HG03175 (cell line): ENCODE measurements at regions not wholly inside any gene's neighbourhood (a gene's known extent, or its start where the extent isn't known, plus 50 kb on each side); places are given as distances from the start of the nearest gene placed in this dataset.
A peak's percentile ranks its signal among the peaks of the same experiment; 100 is the strongest.

Experiments
- ATAC-seq: cut with Tn5 transposase; IDR thresholded peaks from one replicate; pipeline ENCODE4 v1.9.1; 2021; ENCODE audit warnings: mild to moderate bottlenecking, moderate library complexity; ENCODE audit not compliant: unreplicated experiment

DNA sequence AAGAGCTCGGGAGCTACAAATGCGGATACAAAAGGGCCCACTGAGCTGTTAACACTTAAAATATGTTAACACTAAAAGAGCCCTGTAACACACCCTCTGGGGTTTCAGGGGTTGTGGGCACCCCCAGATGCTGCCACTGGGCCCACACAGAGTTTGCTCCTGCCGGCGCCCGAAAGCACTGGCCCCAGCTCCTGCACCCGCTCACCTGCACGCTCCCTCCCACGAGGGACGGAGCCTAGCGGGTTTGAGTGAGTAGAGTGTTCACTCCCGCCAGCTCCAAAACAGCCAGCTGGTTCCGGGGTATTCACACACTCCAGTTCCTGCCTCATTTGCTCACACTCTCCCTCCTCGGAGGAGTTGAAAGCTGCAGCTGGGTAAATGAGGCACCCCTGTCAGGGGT lies 357.7 kb downstream of the ETNK1 start:
- no peak for ATAC-seq

DNA sequence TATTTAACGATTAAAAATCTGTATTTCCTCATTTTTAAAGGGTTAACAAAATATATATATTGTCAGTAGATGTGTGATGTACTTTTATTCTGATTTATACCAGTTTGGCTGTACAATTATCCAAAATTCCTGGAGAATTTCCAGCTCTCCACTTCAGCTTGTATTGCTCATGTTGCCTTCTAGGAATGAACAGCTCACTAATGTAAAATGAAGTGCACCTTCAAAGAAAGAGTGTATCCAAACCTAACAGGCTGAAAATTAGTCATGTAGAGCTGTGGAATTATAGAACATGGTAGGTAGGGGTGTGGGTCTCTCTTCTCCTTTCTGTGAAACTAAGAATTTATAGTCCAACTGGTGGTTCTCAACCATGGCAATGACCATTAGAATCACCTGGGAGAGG lies 362.0 kb downstream of the ETNK1 start:
- ATAC-seq, result no peak

DNA sequence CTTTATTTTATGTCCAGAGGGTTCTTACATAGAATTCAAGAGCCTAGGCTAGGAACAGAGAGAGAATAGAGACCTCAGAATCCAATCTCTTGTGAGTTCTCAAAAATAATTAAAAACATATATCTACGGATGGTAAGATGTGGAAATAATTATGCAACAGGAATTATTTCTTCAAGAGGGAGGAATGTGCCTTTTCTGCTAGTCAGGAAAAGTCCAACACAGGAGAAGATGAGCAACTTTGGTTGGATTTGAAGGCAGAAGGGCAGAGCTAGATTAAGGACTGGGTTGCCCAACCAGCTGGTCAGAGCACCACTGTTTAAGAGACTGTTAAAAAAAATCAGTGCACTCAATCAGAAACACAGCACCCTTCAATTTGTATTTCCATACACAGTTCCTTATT lies 365.5 kb downstream of the ETNK1 start:
- ATAC-seq, result no peak

DNA sequence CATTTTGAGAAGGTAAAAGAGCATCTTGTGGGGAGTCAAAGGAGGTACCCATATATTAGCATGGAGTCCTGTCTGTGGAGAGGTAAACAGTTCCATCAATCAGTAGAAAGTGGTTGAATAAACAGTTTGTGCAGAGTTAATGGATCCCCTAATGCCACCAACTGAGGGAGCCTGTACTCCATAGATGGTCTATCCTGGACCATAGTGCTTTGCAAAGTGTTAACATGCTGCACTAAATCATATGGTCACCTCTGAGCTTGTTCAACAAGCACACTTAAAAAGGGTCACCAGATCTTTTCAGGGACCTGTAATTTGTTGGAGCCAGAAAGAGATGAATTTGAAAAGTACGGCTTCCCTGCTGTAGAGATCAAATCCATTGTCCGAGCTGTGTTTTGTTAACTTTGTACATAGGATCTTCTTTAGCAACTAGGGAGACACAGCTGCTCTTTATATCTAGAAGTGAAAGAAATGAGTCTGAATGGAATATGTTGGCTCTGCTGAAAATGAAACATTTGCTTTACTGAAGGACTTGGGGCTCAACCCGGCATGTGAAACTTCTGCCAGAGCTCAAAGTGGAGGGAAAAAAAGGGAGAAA lies 366.4 kb downstream of the ETNK1 start:
- ATAC-seq, result no peak

DNA sequence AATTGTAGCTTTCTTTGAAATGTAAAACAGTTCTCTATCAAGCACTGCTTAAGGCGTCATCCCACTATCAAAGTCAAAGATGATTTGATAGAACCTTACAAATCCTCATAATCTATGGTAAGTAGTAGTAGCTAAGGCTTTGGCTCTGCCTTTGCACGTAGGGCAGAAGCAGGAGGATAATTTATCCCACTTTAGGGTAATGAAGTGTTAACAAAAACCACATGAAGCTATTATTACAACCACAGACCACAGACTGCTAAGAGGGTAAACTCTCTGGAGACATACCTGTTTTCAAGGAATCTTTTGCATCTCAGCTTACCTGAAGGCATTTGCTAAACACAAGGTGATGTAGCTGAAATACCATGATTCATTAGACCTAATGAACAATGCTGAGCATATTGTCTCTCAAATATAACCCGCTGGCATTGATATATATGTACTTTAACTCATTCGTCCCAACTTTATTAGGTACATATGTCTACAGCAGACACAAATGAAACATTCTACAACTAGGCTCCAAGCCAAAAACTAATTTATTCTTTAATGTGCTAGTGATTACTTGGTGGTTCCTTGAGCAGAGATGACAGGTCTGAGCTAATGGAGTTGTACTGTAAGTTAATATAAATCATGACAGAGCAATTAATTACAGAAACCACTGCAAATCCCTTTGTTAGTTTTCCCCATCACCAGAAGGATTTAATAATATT lies 368.8 kb downstream of the ETNK1 start:
- ATAC-seq, result no peak

DNA sequence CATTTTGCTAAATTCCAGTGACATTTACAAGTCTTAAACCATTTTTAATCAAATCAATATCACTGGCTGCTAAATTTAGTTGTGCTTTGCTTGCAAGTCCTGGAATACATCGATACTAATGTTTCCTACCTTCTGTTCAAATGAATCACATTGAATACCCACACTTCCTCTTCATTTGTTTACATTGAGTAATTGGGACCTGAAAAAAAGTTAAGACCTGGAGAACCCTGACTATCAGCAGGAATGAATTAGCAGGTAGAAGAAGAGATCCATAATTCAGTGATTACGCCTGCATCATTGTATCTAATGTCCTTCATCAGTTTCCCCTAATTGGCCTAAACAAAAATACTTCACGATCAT lies 369.3 kb downstream of the ETNK1 start:
- ATAC-seq, result no peak

DNA sequence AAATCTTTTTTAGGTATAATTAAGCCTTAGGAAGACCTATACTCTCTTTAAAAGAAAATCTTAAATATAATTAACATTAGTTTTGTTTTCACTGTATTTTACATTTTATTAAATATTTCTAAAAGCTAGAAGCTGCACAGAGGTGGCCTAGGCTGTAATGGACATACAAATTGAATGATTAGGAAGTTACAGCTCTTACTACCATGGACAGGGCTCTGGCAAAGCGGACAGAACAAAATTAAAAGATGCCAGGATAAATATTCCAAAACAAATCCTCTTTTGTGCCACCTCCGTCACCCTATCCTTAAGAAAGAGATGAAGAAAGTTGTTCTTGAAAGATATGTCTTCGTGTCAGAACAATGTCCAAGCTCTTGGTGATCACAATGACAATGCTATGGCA lies 376.5 kb downstream of the ETNK1 start:
- ATAC-seq, result no peak

DNA sequence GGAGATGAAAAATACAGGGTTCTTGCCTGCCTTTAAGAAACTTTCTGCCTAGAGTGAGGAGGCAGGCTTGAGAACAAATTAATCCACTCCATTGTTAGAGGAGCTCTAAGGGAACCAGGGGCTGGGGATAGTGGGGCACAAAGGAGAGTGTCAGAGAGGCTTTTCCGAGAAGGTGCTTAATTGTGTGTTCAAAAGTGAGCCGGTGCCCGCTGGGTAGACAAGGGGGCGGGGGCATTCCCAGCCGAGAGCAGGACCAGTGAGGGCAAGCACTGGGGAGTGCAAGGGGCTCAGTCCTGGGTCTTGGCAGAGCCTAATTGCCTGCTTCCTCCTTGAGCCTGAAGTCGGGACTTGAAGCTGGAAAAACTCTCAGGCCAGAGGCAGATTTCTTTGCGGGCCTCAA lies 377.4 kb downstream of the ETNK1 start:
- ATAC-seq, result no peak

DNA sequence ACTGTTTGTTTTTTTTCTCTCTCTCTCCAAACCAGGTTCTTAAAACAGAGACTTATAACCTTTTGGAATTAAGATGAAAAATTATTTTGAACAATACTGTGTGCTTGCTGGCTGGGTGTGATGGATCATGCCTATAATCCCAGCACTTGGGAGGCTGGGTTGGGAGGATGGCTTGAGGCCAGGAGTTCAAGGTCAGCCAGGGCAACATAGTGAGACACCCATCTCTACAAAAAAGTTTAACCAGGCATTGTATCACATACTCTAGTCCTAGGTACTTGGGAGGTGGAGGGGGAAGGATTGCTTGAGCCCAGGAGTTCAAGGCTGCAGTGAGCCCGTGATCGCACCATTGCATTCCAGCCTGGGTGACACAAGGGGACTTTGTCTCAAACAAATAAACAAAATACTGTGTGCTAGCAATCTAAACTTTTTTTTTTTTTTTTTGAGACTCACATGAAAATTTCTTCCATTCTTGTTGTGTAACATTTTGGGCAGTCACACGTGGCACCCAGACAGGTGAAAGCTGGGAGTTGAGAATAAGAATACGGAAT lies 379.6 kb downstream of the ETNK1 start:
- ATAC-seq, result no peak

DNA sequence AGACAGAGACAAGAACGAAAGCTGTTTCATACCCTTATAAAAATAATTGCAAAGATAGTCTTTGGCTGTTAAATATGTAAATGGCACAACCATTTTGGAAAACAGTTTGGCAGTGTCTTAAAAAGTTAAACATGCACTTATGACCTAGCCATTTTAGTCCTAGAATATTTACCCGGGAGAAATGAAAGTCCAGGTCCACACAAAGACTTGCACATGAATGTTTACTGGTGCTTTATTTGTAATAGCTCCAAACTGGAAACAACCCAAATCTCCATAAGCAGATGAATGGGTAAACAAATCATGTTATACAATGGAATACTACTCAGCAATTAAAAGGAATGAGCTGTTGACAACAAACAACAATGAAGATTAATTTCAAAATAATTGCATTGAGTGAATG lies 380.4 kb downstream of the ETNK1 start:
- ATAC-seq, result no peak

DNA sequence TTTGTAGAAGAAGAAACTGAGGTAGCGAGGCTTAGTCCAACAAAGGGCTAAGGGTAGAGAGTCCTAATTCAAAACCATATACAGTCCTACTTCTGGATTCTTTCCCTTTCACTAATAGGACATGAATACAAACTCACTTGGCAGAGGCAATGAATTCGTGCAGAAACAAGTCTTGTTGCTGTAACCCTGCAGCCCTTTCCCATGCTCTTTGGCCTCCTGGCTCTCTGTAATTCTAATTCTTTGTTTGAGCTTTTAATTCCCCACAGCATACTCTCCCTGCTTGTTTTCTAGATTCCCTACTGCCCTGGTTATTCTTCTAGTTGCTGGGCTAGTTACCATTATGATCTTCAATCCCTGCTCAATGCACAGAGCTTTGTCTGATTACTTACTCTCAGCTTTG lies 381.4 kb downstream of the ETNK1 start:
- no peak for ATAC-seq

DNA sequence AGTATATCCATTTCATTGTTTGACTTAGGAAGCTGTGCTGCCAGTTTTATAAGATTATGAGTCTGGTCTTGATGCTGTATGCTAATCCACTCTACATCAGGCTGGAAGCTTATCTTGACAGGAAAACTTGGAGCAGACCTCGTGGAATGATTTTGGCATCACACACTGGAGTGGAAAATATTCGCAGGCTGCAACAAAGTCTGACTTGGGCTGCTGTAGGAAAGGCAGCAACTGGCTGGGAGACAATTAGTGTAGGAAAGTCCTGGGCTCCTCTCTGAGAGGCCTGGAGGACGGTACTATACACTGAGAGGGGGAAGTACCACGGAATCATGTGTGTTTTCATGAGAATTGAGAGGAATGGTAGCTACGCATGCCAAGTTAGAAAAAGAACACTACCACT lies 383.7 kb downstream of the ETNK1 start:
- no peak for ATAC-seq

DNA sequence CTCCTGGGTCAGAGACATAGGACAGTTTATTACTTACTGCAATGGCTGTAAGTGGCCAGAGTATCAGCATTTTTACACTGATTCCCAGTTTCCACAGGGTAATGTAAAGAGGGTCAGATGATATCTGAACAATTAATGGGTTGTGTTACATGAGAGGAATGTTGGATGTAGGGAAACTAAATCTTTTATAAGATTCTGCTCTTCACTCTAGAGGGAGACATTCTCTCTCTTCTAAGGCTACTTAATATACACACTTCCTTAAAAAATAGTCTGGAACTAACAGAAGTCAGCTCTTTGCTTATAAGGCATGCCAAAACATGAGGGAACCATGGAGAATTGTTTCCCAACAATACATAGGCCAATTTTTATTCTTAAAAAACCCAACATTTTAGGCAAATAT lies 389.8 kb downstream of the ETNK1 start:
- no peak for ATAC-seq

DNA sequence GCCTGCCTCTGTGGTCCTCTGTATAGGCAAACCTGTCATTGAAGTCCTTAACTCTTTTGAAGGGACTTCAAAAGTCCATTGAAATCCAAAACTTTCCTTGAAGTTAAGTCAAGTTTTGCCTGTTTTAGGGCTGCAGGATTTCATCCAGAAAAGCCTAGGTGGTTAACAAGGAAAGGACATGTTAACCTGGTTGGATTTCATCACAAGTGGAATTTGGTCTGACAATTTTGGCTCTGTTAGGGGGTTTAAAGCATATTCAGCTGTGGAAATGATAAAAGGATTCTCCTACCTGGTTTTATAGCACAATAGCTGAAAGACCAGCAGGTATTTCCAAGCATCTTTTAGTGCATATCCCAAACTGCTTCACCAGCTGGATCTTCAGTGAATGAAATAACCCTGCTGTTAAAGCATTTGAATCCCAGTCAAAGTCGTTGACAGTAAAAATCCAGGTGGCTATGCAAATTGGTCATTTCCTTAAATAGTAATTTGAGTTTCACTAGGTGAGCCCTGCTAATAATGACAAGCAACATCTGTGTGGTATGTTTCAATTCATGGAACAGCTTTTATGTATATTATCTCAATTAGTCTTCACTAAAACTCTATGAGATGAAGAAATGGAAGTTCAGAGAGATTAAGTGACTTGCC lies 400.5 kb downstream of the ETNK1 start:
- ATAC-seq, result no peak

DNA sequence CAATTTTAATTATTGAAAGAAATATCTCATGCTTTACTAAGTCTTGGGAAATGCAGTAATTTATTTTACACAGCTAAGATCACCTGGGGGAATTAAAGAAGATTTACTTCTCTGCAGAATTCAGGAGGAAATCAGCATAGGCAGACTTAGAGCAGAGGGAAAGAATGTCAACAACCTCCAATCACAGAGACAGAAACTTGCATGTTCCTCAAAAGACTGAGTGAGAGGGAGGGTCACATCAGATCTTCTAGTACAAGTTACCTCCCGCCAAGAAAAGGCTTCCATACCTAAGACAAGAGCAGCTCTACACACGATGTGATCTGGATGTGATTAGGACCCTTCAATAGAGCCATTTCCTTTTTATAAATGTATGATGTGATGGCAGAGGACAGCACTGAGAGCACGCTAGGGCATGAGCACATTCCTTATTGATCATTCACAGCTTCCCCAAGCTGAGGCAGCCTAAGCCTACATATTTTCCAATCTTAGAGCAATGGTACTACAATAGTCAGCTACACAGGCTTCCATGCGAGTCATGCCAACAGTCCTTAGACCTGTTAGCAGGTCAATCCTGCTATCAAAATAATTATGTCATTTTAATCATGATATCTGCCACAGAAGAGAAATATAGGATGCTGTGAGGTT lies 403.3 kb downstream of the ETNK1 start:
- ATAC-seq, result no peak

DNA sequence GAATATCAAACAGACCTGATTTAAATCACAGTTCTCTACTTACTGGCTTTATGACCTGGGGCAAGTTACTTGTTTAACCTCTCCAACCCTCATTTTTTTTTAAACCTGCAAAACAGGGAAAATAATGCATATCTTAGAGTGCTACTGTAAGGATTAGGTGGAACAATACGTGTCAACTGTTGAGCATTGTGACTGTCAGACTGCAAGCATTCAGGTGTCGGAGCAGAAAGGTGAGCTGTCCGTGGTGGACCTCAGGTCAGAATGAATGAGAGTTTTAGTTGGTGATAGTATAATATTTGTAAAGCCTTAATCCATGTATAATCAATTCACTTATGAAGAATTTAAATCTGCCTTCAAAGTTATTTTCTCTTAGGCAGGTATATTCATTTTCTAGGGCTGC lies 404.2 kb downstream of the ETNK1 start:
- ATAC-seq, result no peak

DNA sequence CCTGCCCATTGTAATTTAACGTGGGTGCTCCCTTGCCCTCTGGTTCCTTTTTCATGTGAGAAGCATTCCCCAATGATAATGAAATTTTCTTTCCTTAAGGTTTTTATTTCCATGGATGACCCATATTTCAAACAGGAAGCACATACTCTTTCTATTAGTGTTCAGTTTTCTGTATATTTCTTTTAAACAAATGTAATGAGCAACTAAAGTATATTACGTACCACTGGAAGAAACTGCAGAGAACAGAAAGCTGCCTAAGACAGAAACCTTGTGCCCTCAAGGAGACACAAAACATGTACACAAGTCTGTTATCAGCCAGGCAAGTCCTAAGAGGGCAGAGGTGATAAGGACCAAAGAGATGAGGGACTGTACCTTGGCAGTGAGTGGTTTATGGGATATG lies 414.9 kb downstream of the ETNK1 start:
- ATAC-seq, result no peak

DNA sequence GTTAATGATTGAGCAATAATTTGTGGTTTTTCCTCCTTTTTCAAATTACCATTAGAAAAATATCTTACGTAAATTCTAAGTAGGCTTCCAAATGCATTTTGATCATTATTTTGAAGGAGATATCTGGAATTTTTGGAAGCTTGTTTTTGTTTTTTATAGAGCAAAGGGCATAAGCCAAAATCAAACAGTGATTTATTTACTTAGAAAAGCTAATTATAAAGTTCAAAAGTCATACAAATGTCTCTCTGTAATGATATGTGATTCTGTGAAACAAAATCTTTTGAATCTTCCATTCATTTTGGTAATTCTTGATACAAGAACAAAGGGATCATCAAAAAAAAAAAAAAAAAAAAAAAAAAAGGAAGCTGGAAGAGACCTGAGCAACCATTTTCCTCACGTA lies 416.8 kb downstream of the ETNK1 start:
- no peak for ATAC-seq

DNA sequence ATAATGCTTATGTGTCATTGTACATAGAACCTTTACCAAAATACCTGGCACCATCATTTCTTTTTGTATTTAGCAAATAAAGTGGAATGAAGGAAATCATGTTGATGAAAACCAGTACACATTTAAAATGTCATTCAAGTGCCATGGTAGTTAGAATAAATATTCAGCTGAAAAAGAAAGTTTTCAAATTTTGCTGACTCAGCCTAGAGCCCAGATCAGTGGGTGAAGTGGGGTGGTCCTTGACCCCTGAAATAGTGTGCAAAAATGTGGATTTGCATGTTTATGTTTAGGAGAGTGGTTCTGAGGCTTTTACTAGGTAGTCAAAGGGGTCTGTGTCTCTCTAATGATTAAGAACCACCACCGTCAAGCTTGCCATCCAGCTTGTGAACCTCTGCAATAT lies 418.7 kb downstream of the ETNK1 start:
- no peak for ATAC-seq

DNA sequence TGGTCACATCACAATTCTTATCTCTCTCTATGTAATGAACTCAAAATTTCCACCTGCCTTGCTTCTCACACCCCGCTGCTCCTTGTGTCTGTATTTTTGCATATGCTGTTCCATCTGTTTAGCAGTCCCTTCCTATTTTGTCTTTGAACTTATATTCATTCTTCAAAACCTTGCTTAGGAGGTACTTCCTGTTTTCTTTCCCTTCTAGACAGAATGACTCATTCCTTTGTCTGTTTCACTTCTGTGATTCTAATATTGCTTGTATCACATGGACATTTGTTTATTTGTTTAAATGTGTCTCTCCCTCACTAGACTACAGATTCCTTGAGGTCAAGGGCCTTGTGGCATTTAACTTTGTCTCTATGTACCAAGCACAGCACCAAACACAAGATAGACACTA lies 424.2 kb downstream of the ETNK1 start:
- ATAC-seq, result peak; percentile 84

DNA sequence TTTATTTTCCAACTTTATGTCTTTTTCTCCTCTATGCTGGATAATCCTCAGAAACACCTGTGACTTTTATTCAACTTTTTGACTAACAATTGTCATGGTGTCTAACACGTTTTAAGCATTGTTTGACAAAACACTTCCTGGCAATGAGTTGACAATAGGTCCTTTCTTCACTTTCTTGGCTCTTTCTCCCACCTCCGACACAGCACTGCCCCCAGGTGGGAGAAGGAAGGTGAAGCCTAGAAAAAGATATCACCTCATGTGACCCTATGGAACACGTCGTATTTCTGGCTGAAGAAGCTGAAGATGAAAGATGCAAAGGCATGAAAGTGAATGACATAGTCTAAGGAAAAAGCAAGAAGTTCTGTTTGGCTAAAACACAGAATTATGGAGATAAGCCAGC lies 430.0 kb downstream of the ETNK1 start:
- ATAC-seq, result no peak

DNA sequence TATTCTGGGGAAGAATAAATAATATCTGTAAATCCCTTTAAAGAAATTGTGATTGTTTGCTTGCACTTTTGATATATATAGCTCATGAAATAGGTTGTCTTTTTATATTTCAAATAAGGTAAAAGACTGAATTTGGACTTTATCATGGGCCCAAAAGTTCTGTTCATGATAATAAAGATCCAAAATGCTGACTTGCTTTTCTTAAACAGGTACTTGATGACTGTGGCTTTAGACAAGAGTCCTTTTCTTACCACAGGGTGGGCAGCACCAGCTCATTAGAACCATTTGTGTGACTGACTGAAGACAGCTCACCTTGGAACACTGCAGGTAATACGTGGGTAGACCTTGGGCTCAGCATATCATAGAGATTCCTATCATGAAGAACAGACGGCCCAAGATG lies 432.6 kb downstream of the ETNK1 start:
- ATAC-seq, result no peak
